GM23338 (cell line): ENCODE measurements at regions not wholly inside any gene's neighbourhood (a gene's known extent, or its start where the extent isn't known, plus 50 kb on each side); places are given as distances from the start of the nearest gene placed in this dataset.

Experiments
- CREB1 ChIP-seq: fragments of 250-450 bp; sonication (Bioruptor Pico); IDR thresholded peaks from 2 replicates; pipeline ENCODE4 v1.5.0; 2020; ENCODE audit warnings: low read depth, mild to moderate bottlenecking, moderate library complexity
- EZH2 ChIP-seq: fragments of 200-600 bp; sonication (generic); IDR thresholded peaks from one replicate; pipeline ENCODE4 v1.8.0; 2017; ENCODE audit warnings: antibody characterized with exemption, mild to moderate bottlenecking, low read depth; ENCODE audit not compliant: unreplicated experiment
- EZH2phosphoT487 ChIP-seq: fragments of 200-600 bp; sonication (generic); IDR thresholded peaks from one replicate; pipeline ENCODE4 v1.8.1; 2018; ENCODE audit warnings: antibody characterized with exemption; ENCODE audit not compliant: unreplicated experiment
- JUNB ChIP-seq: IDR thresholded peaks from one replicate; pipeline ENCODE4 v1.6.1; 2016; ENCODE audit warnings: antibody characterized with exemption; ENCODE audit not compliant: unreplicated experiment
- NANOG ChIP-seq: IDR thresholded peaks from 2 replicates; pipeline ENCODE4 v1.6.1; 2016; ENCODE audit warnings: antibody characterized with exemption, borderline replicate concordance
- POLR2AphosphoS5 ChIP-seq: IDR thresholded peaks from 2 replicates; pipeline ENCODE4 v1.6.1; 2016; ENCODE audit warnings: antibody characterized with exemption, low read depth
- STAT1 ChIP-seq: IDR thresholded peaks from one replicate; pipeline ENCODE4 v1.6.1; 2016; ENCODE audit warnings: antibody characterized with exemption; ENCODE audit not compliant: unreplicated experiment
- ZNF114 ChIP-seq: fragments of 250-450 bp; sonication (Bioruptor Pico); IDR thresholded peaks from 2 replicates; pipeline ENCODE4 v1.5.0; 2020; ENCODE audit warnings: mild to moderate bottlenecking, moderate library complexity
- ZNF331 ChIP-seq: fragments of 250-450 bp; sonication (Bioruptor Pico); IDR thresholded peaks from 2 replicates; pipeline ENCODE4 v1.5.0; 2020; ENCODE audit warnings: low read depth, mild to moderate bottlenecking, moderate library complexity
- TF ChIP-seq, protein P1 (sequence below), 2 experiments: fragments of 200-600 bp in 1 of 2; sonication (generic) in 1 of 2; conservative IDR thresholded peaks; 2 replicates each; pipeline versions ENCODE4 v1.5.1 to v1.6.1; 2016 to 2017; ENCODE audit warnings: antibody characterized with exemption in 2 of 2, low read depth in 2 of 2, mild to moderate bottlenecking in 2 of 2, moderate library complexity in 1 of 2
- TF ChIP-seq, protein P2 (sequence below): IDR thresholded peaks from one replicate; pipeline ENCODE4 v1.6.1; 2018; ENCODE audit warnings: antibody characterized with exemption; ENCODE audit not compliant: unreplicated experiment
- TF ChIP-seq, protein P3 (sequence below): fragments of 250-450 bp; sonication (Bioruptor Pico); IDR thresholded peaks from 2 replicates; pipeline ENCODE4 v1.5.0; 2020; ENCODE audit warnings: mild to moderate bottlenecking, moderate library complexity
- TF ChIP-seq, protein P4 (sequence below): IDR thresholded peaks from 2 replicates; pipeline ENCODE4 v1.6.1; 2016; ENCODE audit warnings: antibody characterized with exemption

DNA sequence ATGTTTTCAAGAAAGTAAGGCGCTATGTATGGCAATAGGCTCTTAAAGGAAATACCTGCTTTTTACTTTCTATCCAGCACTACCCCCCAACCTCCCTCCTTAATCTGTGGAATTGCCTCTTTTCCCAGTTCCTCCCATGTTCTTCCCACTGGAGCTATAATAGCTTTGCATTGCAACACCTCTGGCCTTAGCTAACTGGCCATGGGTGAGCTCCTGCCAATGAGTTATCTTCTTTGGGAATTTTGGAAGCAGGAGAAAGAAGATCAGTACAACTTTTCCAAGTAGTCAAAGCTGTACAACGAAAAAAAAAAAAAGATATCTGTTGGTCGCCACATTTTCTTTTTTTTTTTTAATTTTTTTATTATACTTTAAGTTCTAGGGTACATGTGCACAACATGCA, 398.0 kb downstream of the NPIPA8 start:
- TF ChIP-seq EZH2 (no peak), EZH2phosphoT487 (no peak), POLR2AphosphoS5 (no peak), JUNB (no peak), CREB1 (no peak), NANOG (no peak), ZNF114 (CRISPR knock-in tag) (no peak), STAT1 (no peak), ZNF331 (CRISPR knock-in tag) (no peak)
- TF ChIP-seq, protein P1, sequence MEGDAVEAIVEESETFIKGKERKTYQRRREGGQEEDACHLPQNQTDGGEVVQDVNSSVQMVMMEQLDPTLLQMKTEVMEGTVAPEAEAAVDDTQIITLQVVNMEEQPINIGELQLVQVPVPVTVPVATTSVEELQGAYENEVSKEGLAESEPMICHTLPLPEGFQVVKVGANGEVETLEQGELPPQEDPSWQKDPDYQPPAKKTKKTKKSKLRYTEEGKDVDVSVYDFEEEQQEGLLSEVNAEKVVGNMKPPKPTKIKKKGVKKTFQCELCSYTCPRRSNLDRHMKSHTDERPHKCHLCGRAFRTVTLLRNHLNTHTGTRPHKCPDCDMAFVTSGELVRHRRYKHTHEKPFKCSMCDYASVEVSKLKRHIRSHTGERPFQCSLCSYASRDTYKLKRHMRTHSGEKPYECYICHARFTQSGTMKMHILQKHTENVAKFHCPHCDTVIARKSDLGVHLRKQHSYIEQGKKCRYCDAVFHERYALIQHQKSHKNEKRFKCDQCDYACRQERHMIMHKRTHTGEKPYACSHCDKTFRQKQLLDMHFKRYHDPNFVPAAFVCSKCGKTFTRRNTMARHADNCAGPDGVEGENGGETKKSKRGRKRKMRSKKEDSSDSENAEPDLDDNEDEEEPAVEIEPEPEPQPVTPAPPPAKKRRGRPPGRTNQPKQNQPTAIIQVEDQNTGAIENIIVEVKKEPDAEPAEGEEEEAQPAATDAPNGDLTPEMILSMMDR (conservative IDR thresholded peaks at IDR 0.05; ENCODE audit: low read depth in 2 of 2): no peak
- TF ChIP-seq, protein P2, sequence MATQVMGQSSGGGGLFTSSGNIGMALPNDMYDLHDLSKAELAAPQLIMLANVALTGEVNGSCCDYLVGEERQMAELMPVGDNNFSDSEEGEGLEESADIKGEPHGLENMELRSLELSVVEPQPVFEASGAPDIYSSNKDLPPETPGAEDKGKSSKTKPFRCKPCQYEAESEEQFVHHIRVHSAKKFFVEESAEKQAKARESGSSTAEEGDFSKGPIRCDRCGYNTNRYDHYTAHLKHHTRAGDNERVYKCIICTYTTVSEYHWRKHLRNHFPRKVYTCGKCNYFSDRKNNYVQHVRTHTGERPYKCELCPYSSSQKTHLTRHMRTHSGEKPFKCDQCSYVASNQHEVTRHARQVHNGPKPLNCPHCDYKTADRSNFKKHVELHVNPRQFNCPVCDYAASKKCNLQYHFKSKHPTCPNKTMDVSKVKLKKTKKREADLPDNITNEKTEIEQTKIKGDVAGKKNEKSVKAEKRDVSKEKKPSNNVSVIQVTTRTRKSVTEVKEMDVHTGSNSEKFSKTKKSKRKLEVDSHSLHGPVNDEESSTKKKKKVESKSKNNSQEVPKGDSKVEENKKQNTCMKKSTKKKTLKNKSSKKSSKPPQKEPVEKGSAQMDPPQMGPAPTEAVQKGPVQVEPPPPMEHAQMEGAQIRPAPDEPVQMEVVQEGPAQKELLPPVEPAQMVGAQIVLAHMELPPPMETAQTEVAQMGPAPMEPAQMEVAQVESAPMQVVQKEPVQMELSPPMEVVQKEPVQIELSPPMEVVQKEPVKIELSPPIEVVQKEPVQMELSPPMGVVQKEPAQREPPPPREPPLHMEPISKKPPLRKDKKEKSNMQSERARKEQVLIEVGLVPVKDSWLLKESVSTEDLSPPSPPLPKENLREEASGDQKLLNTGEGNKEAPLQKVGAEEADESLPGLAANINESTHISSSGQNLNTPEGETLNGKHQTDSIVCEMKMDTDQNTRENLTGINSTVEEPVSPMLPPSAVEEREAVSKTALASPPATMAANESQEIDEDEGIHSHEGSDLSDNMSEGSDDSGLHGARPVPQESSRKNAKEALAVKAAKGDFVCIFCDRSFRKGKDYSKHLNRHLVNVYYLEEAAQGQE: no peak
- TF ChIP-seq, protein P3, sequence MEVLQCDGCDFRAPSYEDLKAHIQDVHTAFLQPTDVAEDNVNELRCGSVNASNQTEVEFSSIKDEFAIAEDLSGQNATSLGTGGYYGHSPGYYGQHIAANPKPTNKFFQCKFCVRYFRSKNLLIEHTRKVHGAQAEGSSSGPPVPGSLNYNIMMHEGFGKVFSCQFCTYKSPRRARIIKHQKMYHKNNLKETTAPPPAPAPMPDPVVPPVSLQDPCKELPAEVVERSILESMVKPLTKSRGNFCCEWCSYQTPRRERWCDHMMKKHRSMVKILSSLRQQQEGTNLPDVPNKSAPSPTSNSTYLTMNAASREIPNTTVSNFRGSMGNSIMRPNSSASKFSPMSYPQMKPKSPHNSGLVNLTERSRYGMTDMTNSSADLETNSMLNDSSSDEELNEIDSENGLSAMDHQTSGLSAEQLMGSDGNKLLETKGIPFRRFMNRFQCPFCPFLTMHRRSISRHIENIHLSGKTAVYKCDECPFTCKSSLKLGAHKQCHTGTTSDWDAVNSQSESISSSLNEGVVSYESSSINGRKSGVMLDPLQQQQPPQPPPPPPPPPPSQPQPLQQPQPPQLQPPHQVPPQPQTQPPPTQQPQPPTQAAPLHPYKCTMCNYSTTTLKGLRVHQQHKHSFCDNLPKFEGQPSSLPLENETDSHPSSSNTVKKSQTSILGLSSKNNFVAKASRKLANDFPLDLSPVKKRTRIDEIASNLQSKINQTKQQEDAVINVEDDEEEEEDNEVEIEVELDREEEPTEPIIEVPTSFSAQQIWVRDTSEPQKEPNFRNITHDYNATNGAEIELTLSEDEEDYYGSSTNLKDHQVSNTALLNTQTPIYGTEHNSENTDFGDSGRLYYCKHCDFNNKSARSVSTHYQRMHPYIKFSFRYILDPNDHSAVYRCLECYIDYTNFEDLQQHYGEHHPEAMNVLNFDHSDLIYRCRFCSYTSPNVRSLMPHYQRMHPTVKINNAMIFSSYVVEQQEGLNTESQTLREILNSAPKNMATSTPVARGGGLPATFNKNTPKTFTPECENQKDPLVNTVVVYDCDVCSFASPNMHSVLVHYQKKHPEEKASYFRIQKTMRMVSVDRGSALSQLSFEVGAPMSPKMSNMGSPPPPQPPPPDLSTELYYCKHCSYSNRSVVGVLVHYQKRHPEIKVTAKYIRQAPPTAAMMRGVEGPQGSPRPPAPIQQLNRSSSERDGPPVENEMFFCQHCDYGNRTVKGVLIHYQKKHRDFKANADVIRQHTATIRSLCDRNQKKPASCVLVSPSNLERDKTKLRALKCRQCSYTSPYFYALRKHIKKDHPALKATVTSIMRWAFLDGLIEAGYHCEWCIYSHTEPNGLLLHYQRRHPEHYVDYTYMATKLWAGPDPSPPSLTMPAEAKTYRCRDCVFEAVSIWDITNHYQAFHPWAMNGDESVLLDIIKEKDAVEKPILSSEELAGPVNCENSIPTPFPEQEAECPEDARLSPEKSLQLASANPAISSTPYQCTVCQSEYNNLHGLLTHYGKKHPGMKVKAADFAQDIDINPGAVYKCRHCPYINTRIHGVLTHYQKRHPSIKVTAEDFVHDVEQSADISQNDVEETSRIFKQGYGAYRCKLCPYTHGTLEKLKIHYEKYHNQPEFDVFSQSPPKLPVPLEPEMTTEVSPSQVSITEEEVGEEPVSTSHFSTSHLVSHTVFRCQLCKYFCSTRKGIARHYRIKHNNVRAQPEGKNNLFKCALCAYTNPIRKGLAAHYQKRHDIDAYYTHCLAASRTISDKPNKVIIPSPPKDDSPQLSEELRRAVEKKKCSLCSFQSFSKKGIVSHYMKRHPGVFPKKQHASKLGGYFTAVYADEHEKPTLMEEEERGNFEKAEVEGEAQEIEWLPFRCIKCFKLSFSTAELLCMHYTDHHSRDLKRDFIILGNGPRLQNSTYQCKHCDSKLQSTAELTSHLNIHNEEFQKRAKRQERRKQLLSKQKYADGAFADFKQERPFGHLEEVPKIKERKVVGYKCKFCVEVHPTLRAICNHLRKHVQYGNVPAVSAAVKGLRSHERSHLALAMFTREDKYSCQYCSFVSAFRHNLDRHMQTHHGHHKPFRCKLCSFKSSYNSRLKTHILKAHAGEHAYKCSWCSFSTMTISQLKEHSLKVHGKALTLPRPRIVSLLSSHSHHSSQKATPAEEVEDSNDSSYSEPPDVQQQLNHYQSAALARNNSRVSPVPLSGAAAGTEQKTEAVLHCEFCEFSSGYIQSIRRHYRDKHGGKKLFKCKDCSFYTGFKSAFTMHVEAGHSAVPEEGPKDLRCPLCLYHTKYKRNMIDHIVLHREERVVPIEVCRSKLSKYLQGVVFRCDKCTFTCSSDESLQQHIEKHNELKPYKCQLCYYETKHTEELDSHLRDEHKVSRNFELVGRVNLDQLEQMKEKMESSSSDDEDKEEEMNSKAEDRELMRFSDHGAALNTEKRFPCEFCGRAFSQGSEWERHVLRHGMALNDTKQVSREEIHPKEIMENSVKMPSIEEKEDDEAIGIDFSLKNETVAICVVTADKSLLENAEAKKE (CRISPR knock-in tag): no peak
- TF ChIP-seq, protein P4, sequence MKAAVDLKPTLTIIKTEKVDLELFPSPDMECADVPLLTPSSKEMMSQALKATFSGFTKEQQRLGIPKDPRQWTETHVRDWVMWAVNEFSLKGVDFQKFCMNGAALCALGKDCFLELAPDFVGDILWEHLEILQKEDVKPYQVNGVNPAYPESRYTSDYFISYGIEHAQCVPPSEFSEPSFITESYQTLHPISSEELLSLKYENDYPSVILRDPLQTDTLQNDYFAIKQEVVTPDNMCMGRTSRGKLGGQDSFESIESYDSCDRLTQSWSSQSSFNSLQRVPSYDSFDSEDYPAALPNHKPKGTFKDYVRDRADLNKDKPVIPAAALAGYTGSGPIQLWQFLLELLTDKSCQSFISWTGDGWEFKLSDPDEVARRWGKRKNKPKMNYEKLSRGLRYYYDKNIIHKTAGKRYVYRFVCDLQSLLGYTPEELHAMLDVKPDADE: no peak
